Esophagus squamous epithelium (tissue), 4 donors: ENCODE measurements at regions not wholly inside any gene's neighbourhood (a gene's known extent, or its start where the extent isn't known, plus 50 kb on each side); places are given as distances from the start of the nearest gene placed in this dataset.

Experiments
- CTCF ChIP-seq, 6 experiments: fragments of 450-650 bp in 4 of 6; fragments of 200-600 bp in 2 of 6; sonication (generic) in 2 of 6; IDR thresholded peaks; one replicate each; pipeline ENCODE4 v1.5.1; 2016 to 2019; ENCODE audit warnings: antibody characterized with exemption in 6 of 6, mild to moderate bottlenecking in 4 of 6, moderate library complexity in 4 of 6
- POLR2A ChIP-seq, 4 donors: fragments of 450-650 bp; IDR thresholded peaks; one replicate each; pipeline ENCODE4 v1.6.1; 2017; ENCODE audit warnings: antibody characterized with exemption in 4 of 4, mild to moderate bottlenecking in 4 of 4, moderate library complexity in 3 of 4

GRCh38 chr10:4243169-4243568, 458.2 kb upstream of the KLF6 start:
- no peak for TF ChIP-seq CTCF (IDR thresholded peaks at IDR 0.05)
- no peak for TF ChIP-seq POLR2A (IDR thresholded peaks at IDR 0.05)
